ENCODE measurements at regions not wholly inside any gene's neighbourhood (a gene's known extent, or its start where the extent isn't known, plus 50 kb on each side); places are given as distances from the start of the nearest gene placed in this dataset.

DNA sequence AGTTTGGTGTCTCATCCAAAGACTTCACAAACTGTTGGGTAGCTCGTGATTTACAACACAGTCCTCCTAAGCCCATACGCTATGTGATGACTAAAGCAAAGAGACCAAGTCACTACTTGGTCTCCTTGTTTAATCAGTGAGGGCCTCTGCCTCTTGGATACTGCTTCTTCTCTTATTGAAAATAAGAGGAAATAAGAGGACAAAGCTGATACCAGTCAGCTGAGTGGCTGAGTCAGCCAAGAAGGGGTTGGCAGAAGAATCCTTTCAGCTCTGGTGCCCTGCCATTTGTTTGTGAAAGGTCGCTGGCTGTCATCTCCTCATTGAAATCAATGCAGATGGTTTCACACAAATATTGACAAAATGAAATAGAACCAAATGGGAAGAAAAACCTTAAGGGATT lies 67.5 kb upstream of the SLC35F4 start:
- ChIA-PET POLR2A (no interaction called here), CTCF (no interaction called here)
- Histone ChIP-seq H3K27me3 (ENCODE audit: control insufficient read depth, insufficient read depth, low read length) (no peaks in the 10 kb centered on the region), H3K36me3 (ENCODE audit: control insufficient read depth, insufficient read depth, low read length) (no peaks in the 10 kb centered on the region), H3K4me3 (ENCODE audit: low read depth, low read length) (no peak overlapping the region)
- TF ChIP-seq, protein P1, sequence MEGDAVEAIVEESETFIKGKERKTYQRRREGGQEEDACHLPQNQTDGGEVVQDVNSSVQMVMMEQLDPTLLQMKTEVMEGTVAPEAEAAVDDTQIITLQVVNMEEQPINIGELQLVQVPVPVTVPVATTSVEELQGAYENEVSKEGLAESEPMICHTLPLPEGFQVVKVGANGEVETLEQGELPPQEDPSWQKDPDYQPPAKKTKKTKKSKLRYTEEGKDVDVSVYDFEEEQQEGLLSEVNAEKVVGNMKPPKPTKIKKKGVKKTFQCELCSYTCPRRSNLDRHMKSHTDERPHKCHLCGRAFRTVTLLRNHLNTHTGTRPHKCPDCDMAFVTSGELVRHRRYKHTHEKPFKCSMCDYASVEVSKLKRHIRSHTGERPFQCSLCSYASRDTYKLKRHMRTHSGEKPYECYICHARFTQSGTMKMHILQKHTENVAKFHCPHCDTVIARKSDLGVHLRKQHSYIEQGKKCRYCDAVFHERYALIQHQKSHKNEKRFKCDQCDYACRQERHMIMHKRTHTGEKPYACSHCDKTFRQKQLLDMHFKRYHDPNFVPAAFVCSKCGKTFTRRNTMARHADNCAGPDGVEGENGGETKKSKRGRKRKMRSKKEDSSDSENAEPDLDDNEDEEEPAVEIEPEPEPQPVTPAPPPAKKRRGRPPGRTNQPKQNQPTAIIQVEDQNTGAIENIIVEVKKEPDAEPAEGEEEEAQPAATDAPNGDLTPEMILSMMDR (IDR thresholded peaks at IDR 0.05; ENCODE audit: insufficient read depth, low read depth, low read length): no peak
- no peak for DNase-seq (ENCODE audit: low read depth)

DNA sequence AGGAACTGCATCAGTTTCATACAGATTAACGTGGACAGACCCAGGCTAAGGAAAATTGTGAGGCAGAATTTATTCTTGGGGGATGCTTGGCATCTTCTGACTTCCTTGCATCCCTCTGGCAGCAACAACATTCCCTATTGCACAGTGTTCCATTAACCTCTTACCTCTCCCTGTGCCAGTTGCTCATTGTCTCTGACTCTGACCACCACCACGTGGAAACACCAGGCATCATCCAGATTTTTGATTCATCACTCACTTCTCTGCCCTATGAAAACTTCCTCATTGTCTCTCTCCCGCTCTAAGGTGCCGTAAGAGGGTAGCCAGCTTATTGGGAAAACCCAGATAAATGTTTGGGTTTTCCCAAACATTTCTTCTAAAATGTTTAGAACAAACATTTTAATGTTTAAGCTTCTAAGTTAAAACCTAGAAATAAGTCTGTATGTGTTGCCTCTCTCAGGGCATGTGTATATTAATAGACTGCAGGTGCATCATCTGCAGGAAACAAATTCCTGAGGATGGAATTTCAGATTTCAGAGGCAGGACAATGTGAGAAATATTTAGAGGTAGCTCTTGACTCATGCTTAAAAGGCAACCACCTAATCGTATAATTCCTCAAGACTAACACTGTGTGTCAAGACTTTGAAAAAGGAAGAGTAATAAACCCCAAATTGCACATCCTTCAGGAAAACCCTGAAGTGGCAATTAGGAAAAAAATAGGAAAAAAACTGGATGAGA lies 64.5 kb upstream of the SLC35F4 start:
- TF ChIP-seq, protein P1 (IDR thresholded peaks at IDR 0.05; ENCODE audit: insufficient read depth, low read depth, low read length): no peak
- DNase-seq (ENCODE audit: low read depth): no peak
- ChIA-PET POLR2A (no interaction called here), CTCF (no interaction called here)
- Histone ChIP-seq H3K4me3 (ENCODE audit: low read depth, low read length) (no peak overlapping the region), H3K27me3 (ENCODE audit: control insufficient read depth, insufficient read depth, low read length) (no peaks in the 10 kb centered on the region), H3K36me3 (ENCODE audit: control insufficient read depth, insufficient read depth, low read length) (no peaks in the 10 kb centered on the region)

DNA sequence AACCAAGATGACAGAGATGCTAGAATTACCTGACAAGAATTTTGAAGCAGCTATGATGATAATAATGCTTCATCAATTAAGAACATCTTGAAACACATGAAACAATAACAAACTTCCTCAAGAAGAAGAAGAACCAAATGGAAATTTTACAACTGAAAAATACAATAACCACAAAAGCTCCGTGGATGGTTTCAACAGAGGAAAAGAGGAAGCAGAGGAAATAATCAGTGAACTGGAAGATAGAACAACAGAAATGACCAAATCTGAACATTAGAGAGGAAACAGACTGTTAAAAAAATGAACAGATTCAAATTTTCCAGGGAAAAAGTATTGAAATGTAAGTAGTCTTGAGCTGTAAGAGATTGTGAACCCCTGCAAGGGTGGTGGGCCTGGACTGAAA lies 62.8 kb upstream of the SLC35F4 start:
- ChIA-PET CTCF (no interaction called here), POLR2A (no interaction called here)
- Histone ChIP-seq H3K4me3 (ENCODE audit: low read depth, low read length) (no peak overlapping the region), H3K27me3 (ENCODE audit: control insufficient read depth, insufficient read depth, low read length) (no peaks in the 10 kb centered on the region), H3K36me3 (ENCODE audit: control insufficient read depth, insufficient read depth, low read length) (no peaks in the 10 kb centered on the region)
- TF ChIP-seq, protein P1 (IDR thresholded peaks at IDR 0.05; ENCODE audit: insufficient read depth, low read depth, low read length): no peak
- DNase-seq (ENCODE audit: low read depth): no peak

DNA sequence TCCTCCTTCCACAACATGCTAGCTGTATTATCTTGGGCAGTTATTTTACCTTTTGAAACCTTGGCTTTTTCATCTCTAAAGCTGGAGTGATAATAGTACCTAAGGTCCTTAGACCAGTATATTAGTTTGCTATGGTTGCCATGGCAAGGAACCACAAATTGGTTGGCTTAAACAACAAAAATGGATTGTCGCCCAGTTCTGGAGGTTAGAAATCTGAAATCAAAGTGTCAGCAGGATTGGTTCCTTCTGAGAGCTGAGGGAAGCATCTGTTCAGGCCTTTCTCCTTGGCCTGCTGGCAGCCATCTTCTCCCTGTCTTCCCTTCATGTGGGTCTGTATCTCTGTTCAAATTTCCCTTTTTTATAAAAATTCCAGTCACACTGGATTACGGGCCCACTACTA lies 55.5 kb upstream of the SLC35F4 start:
- TF ChIP-seq, protein P1 (IDR thresholded peaks at IDR 0.05; ENCODE audit: insufficient read depth, low read depth, low read length): no peak
- H3K27me3 ChIP-seq (ENCODE audit: control insufficient read depth, insufficient read depth, low read length): no peaks in the 10 kb centered on the region
- DNase-seq (ENCODE audit: low read depth): no peak
- ChIA-PET CTCF (no interaction called here), POLR2A (no interaction called here)
- no peak overlapping the region for H3K4me3 ChIP-seq (ENCODE audit: low read depth, low read length)
- H3K36me3 ChIP-seq (ENCODE audit: control insufficient read depth, insufficient read depth, low read length): no peaks in the 10 kb centered on the region

DNA sequence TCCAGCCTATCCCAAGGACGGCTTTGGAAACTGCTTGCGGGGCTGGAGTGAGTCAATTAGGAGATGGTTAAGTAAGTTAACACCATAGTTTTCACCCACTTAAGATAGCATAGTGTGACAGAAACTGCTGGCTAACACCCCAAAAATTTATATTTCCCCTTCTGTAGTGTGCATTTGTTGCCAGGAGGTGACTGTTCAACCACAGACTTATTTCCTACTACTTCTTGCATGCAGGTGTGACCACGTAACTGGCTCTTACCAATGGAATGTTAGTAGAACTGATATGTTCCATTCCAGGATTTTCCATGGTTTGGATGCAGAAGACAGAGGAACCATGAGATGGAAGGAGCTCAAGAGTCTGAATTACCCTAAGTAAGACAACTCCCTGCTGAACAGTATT lies 52.9 kb upstream of the SLC35F4 start:
- Histone ChIP-seq H3K4me3 (ENCODE audit: low read depth, low read length) (no peak overlapping the region), H3K27me3 (ENCODE audit: control insufficient read depth, insufficient read depth, low read length) (no peaks in the 10 kb centered on the region), H3K36me3 (ENCODE audit: control insufficient read depth, insufficient read depth, low read length) (no peaks in the 10 kb centered on the region)
- POLR2A ChIA-PET: no interaction called here
- TF ChIP-seq, protein P1 (IDR thresholded peaks at IDR 0.05; ENCODE audit: insufficient read depth, low read depth, low read length): no peak
- CTCF ChIA-PET: interaction anchor here (0.8 kb wide), 1 partner anchor 36 kb away, joined by 3 read pairs; no protein-coding TSS in a partner anchor
- DNase-seq (ENCODE audit: low read depth): no peak
